NCI-H187 treated with DMSO at 0.1 percent for 48 hours (cell line): ENCODE measurements at regions not wholly inside any gene's neighbourhood (a gene's known extent, or its start where the extent isn't known, plus 50 kb on each side); places are given as distances from the start of the nearest gene placed in this dataset.
A peak's percentile ranks its signal among the peaks of the same experiment; 100 is the strongest.
"Not testable (repeated sequence)": the region's sequence is repeated elsewhere in the genome, so short reads cannot be mapped to it uniquely, and the experiment has no call there.

Experiments used
- DNase-seq: peaks from one replicate; lab custom pipeline; 2025; lab: John Stamatoyannopoulos, UW

DNA sequence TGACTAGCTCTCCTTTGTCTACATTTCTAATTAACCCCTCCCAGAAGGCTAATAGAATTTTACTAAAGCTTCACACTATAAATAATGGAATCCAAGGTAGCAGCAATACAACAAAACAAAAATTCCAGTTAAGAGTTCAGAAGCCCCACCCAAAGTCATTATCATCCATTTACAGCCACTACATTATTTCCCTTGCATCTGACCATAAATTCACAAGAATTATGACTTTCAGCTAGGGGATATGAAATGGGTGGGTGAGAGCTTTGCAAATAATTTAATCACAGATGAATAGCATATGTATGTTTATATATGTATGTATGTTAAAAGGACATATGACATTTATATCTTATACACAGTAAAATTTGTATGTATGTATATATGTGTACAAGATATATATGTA is 65.3 kb upstream of the PTGDR start:
- DNase-seq: no peak

DNA sequence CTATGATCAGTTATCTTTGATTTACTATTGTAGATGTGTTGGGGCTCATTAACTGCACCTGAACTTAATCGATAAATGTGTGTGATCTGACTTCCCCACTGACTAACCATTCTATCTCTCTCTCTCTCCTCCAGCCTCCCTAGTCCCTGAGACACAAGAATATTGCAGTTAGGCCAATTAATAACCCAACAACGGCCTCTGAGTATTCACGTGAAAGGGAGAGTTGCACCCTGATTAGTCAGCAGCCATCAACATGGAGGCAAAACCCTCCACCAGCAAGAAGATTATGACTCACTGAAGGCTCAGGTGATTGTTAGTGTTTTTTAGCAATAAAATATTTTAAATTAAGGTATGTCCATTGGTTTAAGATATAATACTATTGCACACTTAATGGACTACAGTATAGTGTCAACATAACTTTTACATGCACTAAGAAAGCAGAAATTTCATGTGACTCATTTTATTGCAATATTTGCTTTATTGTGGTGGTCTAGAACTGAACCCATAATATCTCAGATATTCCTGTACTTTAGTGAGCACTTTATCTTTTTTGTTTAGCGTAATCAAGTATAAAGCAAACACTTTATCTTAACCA is 77.1 kb upstream of the PTGDR start:
- no peak for DNase-seq

DNA sequence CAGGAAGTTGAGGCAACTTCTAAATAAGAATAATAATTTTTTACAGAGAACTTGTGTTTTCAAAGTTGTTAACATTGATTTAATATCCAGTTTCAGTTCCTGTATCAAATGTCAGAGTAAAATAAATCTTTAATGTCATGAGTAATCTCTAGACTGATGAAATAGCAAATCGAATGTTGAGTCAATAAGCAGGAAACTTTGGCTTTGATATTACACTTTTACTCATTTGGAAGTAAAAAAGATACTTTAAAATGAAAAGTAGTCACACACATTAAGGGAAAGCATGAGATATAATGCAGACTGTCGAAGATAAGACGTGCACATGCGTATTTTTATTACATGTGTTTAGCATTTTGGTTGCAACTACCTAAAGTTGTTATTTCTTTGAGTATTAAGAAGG is 78.2 kb upstream of the PTGDR start:
- no peak for DNase-seq

DNA sequence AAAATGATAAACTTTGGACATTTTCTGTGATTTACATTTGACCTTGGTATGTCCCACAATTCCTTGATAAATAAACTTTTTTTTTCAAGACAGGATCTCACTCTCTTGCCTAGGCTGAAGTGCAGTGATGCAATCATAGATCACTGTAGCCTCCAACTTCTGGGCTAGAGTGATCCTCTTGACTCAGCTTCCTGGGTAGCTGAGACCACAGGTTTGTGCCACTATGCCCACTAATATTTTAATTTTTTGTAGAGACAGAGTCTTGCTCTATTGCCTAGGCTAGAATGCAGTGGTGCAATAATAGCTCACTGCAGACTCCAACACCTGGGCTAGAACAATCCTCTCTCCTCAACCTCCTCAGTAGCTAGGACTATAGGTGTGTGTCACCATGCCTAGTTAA is 79.1 kb upstream of the PTGDR start:
- no peak for DNase-seq

DNA sequence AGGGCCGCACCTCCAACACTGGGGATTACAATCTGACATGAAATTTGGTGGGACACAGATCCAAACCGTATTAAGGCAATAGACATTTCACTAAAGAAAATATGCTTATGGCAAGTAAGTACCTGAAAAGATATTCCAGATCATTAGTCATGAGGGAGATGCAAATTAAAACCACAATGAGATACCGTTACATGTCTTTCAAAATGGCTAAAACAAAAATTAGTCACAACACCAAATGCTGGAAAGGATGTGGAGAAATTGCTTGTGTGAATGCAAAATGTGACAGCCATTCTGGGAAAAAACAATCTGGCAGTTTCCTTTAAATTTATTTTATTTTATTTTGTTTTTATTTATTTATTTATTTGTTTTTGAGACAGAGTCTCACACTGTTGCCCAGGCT is 82.3 kb upstream of the PTGDR start:
- DNase-seq: no peak

DNA sequence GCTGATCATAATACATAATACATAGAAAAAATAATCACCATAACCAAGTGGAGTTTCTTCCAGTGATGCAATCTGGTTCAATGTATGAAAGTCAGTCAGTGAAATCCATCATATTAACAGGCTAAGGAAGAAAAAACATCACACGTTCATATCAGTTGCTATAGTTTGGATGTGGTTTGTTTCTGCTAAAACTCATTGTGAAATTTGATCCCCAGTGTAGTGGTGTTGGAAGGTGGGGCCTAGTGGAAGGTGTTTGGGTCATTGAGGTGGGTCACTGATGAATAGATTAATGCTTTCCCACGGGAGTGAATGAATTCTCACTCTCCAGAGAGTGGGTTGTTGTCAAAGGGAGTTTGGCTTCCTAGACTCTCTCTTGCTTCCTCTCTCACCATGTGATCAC is 84.6 kb upstream of the PTGDR start:
- no peak for DNase-seq

DNA sequence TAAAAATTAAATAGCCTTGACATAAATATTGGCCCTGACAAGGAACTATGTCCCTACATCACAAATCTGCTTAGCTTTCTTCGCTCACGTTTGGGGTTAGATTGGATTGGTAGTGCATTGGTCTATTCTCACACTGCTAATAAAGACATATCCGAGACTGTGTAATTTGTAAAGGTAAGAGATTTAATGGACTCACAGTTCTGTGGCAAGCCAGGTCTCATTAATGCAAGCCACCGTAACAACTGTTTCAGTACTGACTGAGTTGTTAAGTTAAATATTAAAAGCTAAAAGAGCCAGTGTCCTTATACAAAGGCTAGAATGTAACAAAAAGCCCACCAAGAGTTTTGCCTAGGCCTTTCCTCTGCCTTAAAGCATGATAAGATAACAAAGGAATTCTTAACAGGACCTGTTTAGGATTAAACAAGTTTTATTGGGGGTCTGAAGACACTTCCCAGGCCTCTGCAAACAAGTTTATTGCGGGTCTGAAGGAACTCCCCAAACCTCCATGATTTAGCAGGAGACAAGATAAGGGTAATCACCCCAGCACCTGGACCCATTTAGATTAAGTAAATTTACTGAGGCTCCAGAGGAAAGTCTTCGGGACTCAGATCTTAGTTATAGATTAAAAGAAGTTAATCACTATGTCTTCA is 88.2 kb upstream of the PTGDR start:
- DNase-seq: no peak

DNA sequence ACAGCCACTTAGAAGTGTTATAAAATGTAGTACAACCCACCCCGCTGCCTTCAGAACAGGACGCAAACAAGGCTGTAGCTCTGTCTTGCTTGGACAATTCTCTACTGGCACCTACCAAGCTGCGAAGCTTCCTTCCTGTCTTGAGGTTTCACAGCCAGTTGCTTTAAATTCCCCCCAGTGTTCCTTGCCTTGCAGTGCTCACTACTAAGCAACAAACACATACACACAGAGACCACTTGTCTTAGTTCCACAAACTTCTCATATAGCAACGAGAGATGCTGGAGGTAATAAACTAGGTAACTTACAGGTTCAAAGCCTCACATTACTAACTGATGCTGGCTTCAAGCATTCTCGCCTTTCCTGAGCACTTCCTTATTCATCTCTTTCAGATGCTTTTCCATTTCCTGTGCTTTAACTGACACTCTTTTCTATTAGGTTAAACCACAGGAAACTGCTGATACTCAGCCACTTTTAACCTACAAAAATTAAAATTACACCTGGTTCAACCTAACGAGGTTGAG is 91.5 kb upstream of the PTGDR start:
- no peak for DNase-seq

DNA sequence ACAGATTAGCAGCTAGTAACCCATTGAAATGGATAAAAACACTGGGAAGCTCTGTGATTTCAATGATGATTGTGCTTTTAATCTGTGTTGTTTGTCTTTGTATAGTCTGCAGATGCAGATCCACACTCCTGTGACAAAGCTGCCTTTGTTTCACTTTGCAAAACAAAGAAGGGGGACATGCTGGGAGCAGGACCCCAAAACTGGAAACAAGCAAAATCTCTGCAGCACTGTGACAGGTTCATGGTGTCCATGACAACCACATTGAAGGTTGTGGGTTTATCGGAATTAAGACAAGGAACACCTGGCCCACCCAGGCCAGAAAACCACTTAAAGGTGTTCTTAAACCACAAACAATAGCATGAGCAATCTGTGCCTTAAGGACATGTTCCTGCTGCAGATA is 95.6 kb upstream of the PTGDR start:
- not testable (repeated sequence) for DNase-seq

DNA sequence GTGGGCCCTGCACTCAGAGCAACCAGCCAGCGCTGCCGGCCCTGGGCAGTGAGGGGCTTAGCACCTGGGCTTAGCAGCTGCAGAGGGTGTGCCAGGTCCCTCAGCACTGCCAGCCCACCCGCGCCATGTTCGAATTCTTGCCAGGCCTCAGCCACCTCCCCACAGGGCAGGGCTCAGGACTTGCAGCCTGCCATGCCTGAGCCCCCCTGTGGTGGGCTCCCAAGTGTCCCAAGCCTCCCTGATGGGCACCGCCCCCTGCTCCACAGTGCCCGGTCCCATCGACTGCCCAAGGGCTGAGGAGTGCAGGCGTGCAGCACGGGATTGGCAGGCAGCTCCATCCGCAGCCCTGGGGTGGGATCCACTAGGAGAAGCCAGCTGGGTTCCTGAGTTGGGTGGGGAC is 98.0 kb upstream of the NID2 start:
- no peak for DNase-seq

DNA sequence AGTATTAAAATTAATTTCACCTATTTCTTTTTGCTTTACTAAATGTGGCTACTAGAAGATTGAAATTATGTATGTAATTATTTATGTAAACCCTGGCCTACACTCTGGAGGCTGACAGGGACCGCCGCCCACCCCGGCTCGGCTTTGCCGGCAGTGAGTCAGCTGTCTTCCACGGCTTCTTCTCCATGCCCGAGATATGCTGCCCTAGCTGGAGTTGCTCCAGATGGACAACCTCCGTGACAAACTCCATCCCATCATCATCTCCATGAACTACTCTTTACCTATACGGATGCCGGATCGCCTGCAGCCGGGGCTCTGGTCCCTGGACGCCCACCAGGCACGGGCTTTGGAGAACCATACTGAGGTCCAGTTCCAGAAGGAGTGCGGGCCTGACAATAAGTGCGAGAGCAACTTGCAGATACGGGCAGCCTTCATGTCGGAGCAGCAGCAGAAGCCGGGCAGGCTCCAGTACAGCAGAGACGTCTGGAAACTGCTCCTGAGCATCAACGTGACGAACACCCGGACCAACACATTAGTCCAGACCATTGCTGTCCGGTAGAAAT is 86.9 kb upstream of the NID2 start:
- no peak for DNase-seq

DNA sequence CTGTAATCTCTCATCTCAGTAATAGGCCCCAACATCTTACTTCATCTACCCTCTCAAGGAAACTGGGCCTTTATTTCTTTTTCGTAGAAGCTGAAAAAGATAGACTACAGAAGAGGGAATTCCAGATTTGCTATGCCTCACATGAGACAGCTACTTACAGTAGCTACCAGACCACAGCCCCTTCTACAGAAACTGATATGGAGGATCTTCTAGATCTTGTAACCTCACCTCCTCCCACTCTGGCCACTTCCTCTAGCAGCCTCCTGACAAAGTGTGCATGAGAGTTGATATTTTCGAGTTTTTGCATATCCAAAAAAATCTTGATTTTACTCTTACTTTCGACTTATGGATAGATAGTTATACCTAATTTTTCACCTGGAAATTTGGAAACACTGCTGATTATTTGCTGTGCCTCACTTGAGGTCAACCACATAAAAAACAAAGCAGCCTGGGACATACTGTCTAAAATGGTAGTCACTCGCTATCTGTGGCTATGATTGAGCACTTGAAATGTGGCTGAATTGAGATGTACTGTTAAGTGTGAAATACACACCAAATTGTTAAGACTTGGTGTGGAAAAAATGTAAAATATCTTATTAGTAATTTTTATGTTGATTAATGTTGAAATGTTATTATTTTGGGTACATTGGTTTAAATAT is 86.3 kb upstream of the NID2 start:
- no peak for DNase-seq

DNA sequence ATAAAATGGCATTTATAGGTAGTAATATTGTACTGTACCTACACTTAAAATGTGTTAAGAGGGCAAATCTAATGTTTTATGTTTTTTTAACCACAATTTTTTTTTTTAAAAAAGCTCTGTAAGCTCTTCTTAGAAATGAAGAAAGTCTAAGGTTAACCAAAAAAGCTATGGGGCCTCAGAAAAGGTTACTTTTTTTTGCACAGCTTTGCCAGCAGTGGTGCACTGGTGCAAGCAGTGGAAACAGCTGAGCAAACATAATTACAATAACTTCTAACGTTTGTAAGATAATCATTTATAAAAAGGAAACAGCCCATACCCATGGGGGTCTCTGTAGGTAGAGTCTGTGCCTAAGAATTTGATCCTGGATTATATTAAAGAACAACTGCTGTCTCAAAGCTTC is 85.1 kb upstream of the NID2 start:
- no peak for DNase-seq

DNA sequence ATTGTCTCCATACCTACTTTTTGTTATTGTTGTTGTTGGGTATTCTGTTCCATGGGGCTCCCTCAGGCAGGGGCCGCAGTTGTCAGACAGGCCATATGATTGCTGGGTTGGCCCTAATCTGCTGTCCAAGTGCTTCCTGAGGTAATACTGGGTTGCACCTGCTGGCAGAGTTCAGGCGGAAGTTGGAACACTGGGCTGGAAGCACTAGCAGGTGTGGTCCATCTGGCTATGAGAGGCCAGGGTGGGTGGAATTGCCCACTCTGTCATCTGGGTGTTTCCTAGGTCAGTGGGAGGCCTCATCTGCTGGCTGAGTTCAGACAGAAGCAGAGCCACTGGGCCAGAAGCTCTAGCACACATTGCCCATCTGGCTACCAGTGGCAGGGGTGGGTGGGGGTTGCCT is 81.3 kb upstream of the NID2 start:
- no peak for DNase-seq

DNA sequence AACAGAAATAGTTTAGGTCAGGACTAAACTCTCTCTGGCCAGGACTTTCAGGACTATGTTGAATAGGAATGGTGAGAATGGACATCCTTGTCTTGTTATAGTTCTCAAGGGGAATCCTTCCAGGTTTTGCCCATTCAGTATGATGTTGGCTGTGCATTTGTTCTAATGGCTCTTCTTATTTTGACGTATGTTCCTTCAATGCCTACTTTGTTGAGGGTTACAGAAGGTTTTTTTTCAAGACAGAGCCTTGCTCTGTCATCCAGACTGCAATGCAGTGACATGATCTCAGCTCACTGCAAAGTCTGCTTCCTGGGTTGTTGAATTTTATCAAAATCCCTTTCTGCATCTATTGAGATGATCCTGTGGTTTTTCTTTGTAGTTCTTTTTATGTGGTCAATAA is 79.5 kb upstream of the NID2 start:
- no peak for DNase-seq

DNA sequence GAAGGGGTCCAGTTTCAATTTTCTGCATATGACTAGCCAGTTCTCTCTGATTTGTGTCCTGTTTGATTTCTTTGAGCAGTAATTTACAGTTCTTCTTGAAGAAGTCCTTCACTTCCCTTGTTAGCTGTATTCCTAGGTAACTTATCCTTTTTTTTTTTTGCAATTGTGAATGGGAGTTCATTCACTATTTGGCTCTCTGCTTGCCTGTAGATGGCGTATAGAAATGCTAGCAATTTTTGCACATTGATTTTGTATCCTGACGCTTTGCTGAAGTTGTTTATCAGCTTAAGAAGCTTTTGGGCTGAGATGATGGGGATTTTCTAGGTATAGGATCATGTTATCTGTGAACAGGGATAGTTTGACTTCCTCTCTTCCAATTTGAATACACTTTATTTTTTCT is 77.6 kb upstream of the NID2 start:
- DNase-seq: no peak

DNA sequence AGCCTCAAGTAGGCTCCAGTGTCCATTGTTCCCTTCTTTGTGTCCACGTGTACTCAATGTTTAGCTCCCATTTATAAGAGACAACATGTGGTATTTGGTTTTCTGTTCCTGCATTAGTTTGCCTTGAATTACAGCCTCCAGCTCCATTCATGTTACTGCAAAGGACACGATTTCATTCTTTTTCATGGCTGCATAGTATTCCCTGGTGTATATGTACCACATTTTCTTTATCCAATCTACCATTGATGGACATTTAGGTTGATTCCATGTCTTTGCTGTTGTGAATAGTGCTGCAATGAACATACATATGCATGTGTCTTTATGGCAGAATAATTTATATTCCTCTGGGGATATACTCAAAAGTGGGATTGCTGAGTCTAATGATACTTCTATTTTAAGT is 75.2 kb upstream of the NID2 start:
- DNase-seq: not testable (repeated sequence)

DNA sequence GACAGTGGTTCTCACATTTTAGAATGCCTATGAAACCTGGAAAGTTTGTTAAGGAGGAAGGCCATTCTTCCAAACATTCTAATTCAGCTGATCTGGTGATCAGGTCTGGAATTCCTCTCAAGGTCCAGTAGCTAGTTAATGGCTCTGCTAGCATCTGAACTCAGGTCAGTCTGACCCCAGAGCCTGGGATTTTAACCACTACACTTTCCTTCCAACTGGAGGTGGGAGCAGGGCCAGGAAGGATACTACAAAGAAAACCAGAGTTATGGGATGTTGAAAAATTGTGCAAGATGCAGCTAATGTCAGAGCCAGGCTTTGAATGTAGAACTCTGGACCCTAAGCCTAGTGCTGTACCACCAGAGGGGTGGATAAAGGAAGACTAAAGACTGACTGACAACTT is 73.6 kb upstream of the NID2 start:
- DNase-seq: no peak

DNA sequence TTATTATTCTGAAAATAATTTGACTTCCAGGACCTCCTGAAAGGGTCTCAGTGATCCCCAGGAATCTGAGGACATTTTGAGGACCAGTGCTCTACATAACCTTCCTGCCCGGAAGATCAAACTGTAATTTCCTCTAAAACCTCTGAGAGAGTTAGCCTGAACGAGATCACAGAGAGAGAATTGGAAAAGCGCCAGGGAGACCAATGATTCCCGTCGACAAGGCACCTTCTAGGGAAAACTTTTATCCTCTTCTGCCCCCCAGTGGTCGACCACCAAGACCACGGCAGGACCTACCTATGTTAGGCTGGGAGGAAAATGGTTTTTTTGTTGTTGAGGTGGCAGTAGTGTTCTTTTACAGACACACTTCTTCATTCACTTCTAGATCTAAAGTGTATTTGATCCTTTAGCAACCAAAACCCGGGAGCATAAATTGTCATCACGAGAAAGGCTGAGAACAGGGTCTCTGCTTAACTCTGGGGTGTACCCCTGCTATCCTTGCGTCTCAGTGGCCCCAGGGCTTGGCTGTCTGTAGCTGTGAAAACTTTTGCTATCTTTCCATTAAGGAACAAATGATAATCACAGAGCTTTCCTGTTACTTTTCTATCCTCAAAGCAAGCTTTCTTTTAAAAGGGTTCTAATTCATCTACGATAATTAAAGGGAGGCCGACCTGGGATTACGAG is 62.9 kb upstream of the NID2 start:
- DNase-seq: peak; percentile 23

DNA sequence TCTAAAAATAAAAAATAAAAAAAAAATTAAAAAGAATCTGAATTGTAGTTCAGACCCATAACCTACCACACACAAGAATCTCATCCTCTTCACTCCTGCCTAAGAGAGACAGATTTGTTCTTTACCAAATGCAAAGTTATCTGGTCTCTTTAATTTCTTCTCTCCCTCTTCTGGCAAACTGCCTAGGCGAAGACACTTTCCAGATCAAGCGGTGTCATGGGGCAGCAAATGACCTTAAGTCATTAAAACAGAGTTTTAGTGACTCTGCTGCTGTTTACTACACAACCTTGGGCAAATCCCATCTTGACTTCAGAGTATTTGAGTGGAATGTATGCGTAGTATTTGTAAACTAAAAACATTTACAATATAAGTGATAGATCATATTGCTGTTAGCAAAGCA is 60.9 kb upstream of the NID2 start:
- DNase-seq: no peak

DNA sequence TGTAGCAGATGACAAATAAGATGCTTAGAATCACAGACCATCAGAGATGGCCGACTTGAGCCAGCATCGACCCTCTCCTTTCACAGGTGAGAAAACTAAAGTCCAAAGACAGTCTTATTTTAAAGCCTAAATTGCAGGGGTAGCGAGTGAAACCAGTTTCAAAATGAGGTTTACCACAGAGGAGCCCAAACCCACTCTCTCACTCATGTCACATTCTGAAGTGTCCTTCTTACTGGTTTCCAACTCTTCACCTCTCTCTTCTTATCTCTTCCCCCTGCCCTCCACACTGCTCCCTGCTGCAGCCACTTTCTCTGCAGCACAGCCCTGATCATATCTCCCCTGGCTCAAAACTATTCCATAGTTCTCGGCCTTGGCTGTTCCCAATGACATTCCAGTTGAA is 57.0 kb upstream of the NID2 start:
- no peak for DNase-seq

DNA sequence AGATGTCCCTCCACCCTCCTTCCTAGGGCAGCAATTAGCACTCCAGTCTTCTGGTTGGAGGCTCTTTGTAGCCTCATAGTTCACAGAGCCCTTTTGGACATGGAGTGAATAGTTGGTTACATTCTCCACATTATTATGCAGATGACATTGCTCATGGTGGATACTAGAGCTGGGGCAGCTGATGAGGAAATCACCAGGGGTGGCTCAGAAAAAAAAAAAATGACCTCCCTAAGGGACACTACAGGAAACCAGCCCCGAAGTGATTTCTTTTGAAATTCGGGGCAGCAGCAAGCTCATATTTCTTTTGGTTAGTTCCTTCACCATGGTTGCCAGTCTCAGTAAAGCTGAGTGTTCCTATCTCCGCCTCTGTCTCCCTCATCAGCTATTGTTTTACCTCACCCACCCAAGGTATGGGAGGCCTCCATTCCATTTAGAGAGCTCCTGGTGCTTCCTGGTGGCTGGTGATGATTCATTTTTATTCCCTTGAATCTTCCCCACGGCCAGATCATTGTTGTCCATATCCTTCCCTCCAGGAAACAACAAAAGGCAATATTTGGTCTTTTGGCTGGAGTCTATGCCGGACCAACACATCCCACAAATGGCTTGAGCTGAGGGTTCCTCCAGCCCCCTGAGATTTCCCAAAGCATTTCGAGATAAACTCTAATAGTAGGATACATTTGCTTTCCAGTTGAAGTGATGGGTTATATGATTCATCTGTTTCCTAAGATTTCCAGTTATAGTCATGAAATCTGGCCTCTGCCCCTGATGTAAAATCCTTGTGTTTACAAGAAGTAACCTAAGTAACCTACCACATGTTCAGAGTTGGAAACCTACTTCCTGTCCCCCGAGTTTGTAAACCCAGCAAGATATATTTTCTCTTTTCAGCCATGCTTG is 56.2 kb upstream of the NID2 start:
- DNase-seq: peak; percentile 59
